Endothelial cell of umbilical vein (primary cell): ENCODE measurements at regions not wholly inside any gene's neighbourhood (a gene's known extent, or its start where the extent isn't known, plus 50 kb on each side); places are given as distances from the start of the nearest gene placed in this dataset.

ENCODE experiments used
- BruUV-seq: library from RNA; stranded (reverse); fragments of 400-500 nt; replicated peaks from 2 replicates; lab custom pipeline; 2021; lab: Mats Ljungman, UMichigan
- CTCF ChIA-PET: fragments of 300-600, 350-600 bp; sonication (Branson Sonifier 250); formaldehyde crosslinking; loops from one replicate; lab custom pipeline; 2021; ENCODE audit warnings: antibody characterized with exemption, inconsistent platforms; lab: Charles Lee
- POLR2A ChIA-PET: fragments of 300-600, 350-600 bp; sonication (Branson Sonifier 250); formaldehyde crosslinking; loops from one replicate; lab custom pipeline; 2021; ENCODE audit warnings: antibody characterized with exemption, inconsistent platforms; lab: Charles Lee
- DNase-seq: peaks from one replicate; pipeline ENCODE4 v3.0.0-alpha.2; 2011; ENCODE audit warnings: low read depth, low spot score
- FAIRE-seq: peaks from 2 replicates; lab custom pipeline; 2011; peaks lifted over from hg19 to GRCh38; lab: Jason Lieb, UNC
- H2AFZ ChIP-seq: 2 replicates; pipeline ENCODE4 v1.6.0; 2012; ENCODE audit warnings: low read depth, low read length, control low read depth, inconsistent platforms
- H3K27ac ChIP-seq: 2 replicates; pipeline ENCODE4 v1.5.1; 2011; ENCODE audit warnings: low read depth, mild to moderate bottlenecking, control low read depth, low read length, moderate library complexity; ENCODE audit not compliant: insufficient read depth
- H3K27me3 ChIP-seq, 2 experiments: 2 replicates each; pipeline versions ENCODE4 v1.6.0 to v1.6.1; 2011; ENCODE audit warnings: low read length in 2 of 2, mixed read lengths in 1 of 2; ENCODE audit not compliant: control insufficient read depth in 2 of 2, insufficient read depth in 2 of 2
- H3K36me3 ChIP-seq, 2 experiments: 2 replicates in 1 of 2; 3 replicates in 1 of 2; pipeline ENCODE4 v1.5.1; 2011; ENCODE audit warnings: low read length in 2 of 2, mild to moderate bottlenecking in 1 of 2, moderate library complexity in 1 of 2; ENCODE audit not compliant: control insufficient read depth in 2 of 2, insufficient read depth in 2 of 2; ENCODE audit errors: extremely low read depth in 1 of 2
- H3K4me1 ChIP-seq: 3 replicates; pipeline ENCODE4 v1.5.1; 2011; ENCODE audit warnings: mild to moderate bottlenecking, low read length; ENCODE audit not compliant: control insufficient read depth, insufficient read depth; ENCODE audit errors: extremely low read depth
- H3K4me2 ChIP-seq: 2 replicates; pipeline ENCODE4 v1.6.1; 2011; ENCODE audit warnings: low read length, control low read depth, mixed read lengths; ENCODE audit not compliant: insufficient read depth
- H3K4me3 ChIP-seq, 3 experiments: fragments of 200-600 bp in 1 of 3; sonication (generic), shearing (Covaris generic) in 1 of 3; replicated peaks in 1 of 3; 2 replicates each; pipeline ENCODE4 v1.5.1; 2011 to 2016; ENCODE audit warnings: control low read depth in 3 of 3, low read length in 3 of 3, mild to moderate bottlenecking in 2 of 3, inconsistent platforms in 1 of 3, low read depth in 1 of 3, moderate library complexity in 1 of 3; ENCODE audit not compliant: insufficient read depth in 1 of 3
- H3K79me2 ChIP-seq: 2 replicates; pipeline ENCODE4 v1.6.0; 2012; ENCODE audit warnings: low read length, inconsistent platforms; ENCODE audit not compliant: control insufficient read depth, insufficient read depth
- H3K9ac ChIP-seq: replicated peaks from 2 replicates; pipeline ENCODE3; 2011; ENCODE audit warnings: low read length, control low read depth; ENCODE audit not compliant: insufficient read depth; ENCODE audit errors: extremely low read depth
- H3K9me1 ChIP-seq: replicated peaks from 3 replicates; pipeline ENCODE4 v1.6.0; 2011; ENCODE audit warnings: mild to moderate bottlenecking, low read length; ENCODE audit not compliant: control insufficient read depth, insufficient read depth; ENCODE audit errors: extremely low read depth
- H3K9me3 ChIP-seq: replicated peaks from 2 replicates; pipeline ENCODE4 v1.5.1; 2012; ENCODE audit warnings: low read length, inconsistent platforms; ENCODE audit not compliant: control insufficient read depth, insufficient read depth
- H4K20me1 ChIP-seq: replicated peaks from 2 replicates; pipeline ENCODE3; 2011; ENCODE audit warnings: mild to moderate bottlenecking, low read length; ENCODE audit not compliant: control insufficient read depth, insufficient read depth; ENCODE audit errors: extremely low read depth
- CTCF ChIP-seq, 2 donors: IDR thresholded peaks; 1 replicate in 1 of 2; 2 replicates in 1 of 2; pipeline ENCODE4 v1.5.1; 2011; ENCODE audit warnings: low read length in 2 of 2, mild to moderate bottlenecking in 2 of 2, moderate library complexity in 2 of 2, control low read depth in 1 of 2, inconsistent platforms in 1 of 2, low read depth in 1 of 2; ENCODE audit not compliant: insufficient read depth in 1 of 2; ENCODE audit errors: extremely low read depth in 1 of 2
- EZH2 ChIP-seq: IDR thresholded peaks from 2 replicates; pipeline ENCODE4 v1.6.1; 2012; ENCODE audit warnings: borderline replicate concordance, low read depth, mild to moderate bottlenecking, moderate library complexity, low read length, inconsistent platforms; ENCODE audit not compliant: severe bottlenecking
- FOS ChIP-seq: IDR thresholded peaks from 2 replicates; pipeline ENCODE4 v1.6.1; 2011; ENCODE audit warnings: mild to moderate bottlenecking, low read length, moderate library complexity, borderline replicate concordance; ENCODE audit not compliant: insufficient read depth
- GATA2 ChIP-seq: IDR thresholded peaks from 2 replicates; pipeline ENCODE4 v1.7.0; 2011; ENCODE audit warnings: low read depth, mild to moderate bottlenecking, moderate library complexity, mixed read lengths, low read length; ENCODE audit not compliant: insufficient read length, insufficient read depth
- JUN ChIP-seq: IDR thresholded peaks from 2 replicates; pipeline ENCODE4 v1.6.1; 2011; ENCODE audit warnings: borderline replicate concordance, low read depth; ENCODE audit not compliant: insufficient read length, insufficient read depth
- MAX ChIP-seq: IDR thresholded peaks from 2 replicates; pipeline ENCODE4 v1.6.1; 2011; ENCODE audit not compliant: insufficient read depth, insufficient read length
- MYC ChIP-seq: IDR thresholded peaks from one replicate; pipeline ENCODE4 v1.6.1; 2011; ENCODE audit warnings: mild to moderate bottlenecking, low read depth, low read length
- POLR2A ChIP-seq: IDR thresholded peaks from 2 replicates; pipeline ENCODE4 v1.6.1; 2012; ENCODE audit warnings: low read depth, mild to moderate bottlenecking, control low read depth, low read length
- POLR2AphosphoS5 ChIP-seq: IDR thresholded peaks from 2 replicates; pipeline ENCODE4 v1.6.1; 2012; ENCODE audit warnings: low read depth, mild to moderate bottlenecking, control low read depth, low read length, moderate library complexity; ENCODE audit not compliant: insufficient read depth
- dilution Hi-C: fragments of 300-500 bp; cut with MboI; formaldehyde crosslinking; loops from one replicate; pipeline ENCODE4 v1.15.0; 2019; ENCODE audit warnings: low sequenced_read_pairs; ENCODE audit not compliant: extremely low pct_ligation_motif_present
- intact Hi-C: fragments of 100-400 bp; cut with micrococcal nuclease; formaldehyde crosslinking; loops from one replicate; pipeline ENCODE4 v1.10.0; 2022

GRCh38 chr18:44599412-44599811, 81.3 kb upstream of the SETBP1 start:
- DNase-seq (no peak), FAIRE-seq (no peak)
- no peaks in the 10 kb centered on the region for H3K79me2 ChIP-seq
- TF ChIP-seq POLR2A (no peak), CTCF (IDR thresholded peaks at IDR 0.05; ENCODE audit: extremely low read depth in 1 of 2, insufficient read depth in 1 of 2, low read depth in 1 of 2, low read length in 2 of 2) (no peak), FOS (no peak), JUN (no peak), MAX (no peak), GATA2 (no peak)
- ChIA-PET CTCF (no interaction called here), POLR2A (no interaction called here)
- no peaks in the 10 kb centered on the region for H3K27me3 ChIP-seq
- no peak overlapping the region for H3K9ac ChIP-seq
- no peaks in the 10 kb centered on the region for H3K9me3 ChIP-seq
- no peak overlapping the region for H3K4me2 ChIP-seq
- no peak overlapping the region for H3K27ac ChIP-seq
- no peaks in the 10 kb centered on the region for H3K9me1 ChIP-seq
- intact Hi-C loops, result no loop called here
- no peak overlapping the region for H3K4me3 ChIP-seq
- H4K20me1 ChIP-seq, result no peaks in the 10 kb centered on the region
- dilution Hi-C loops, result no loop called here
- no peaks in the 10 kb centered on the region for H3K36me3 ChIP-seq
- no TSS peak for BruUV-seq
- H3K4me1 ChIP-seq, result peaks cover 5% of the 10 kb centered on the region
- no peak overlapping the region for H2AFZ ChIP-seq

DNA sequence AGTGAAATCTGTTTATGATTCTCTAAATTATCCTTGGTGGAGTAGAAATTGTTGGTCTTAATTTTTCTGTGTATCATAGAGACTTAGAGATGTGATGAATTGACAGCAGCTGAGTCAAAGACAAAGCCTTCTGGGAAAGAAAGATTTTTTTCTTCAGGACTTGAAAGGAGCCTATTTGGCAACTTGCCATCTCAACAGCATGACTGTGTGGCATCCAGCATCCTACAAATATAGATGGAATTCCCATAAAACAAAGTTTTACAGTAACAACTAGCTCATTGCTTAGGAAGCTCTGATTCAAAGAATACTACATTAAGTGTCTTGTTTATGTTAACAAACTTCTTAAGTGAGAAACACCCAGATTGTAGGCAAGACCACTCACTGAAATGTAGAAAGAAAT, 79.2 kb upstream of the SETBP1 start:
- DNase-seq, result peak; percentile 36
- Histone ChIP-seq H2AFZ (no peak overlapping the region), H3K36me3 (no peaks in the 10 kb centered on the region), H3K4me1 (peaks cover 5% of the 10 kb centered on the region), H3K9me1 (no peaks in the 10 kb centered on the region), H3K4me3 (no peak overlapping the region), H3K9ac (no peak overlapping the region), H3K4me2 (no peak overlapping the region), H3K9me3 (no peaks in the 10 kb centered on the region), H3K79me2 (no peaks in the 10 kb centered on the region), H3K27me3 (no peaks in the 10 kb centered on the region), H4K20me1 (no peaks in the 10 kb centered on the region), H3K27ac (no peak overlapping the region)
- intact Hi-C loops (no loop called here), dilution Hi-C loops (no loop called here)
- ChIA-PET POLR2A (no interaction called here), CTCF (no interaction called here)
- no TSS peak for BruUV-seq
- TF ChIP-seq POLR2AphosphoS5 (no peak), GATA2 (no peak), MYC (no peak), JUN (no peak), EZH2 (no peak), CTCF (IDR thresholded peaks at IDR 0.05; ENCODE audit: extremely low read depth in 1 of 2, insufficient read depth in 1 of 2, low read depth in 1 of 2, low read length in 2 of 2) (no peak), FOS (no peak), POLR2A (no peak), MAX (no peak)
- peak; percentile 48 for FAIRE-seq
